ENCODE measurements at regions not wholly inside any gene's neighbourhood (a gene's known extent, or its start where the extent isn't known, plus 50 kb on each side); places are given as distances from the start of the nearest gene placed in this dataset.

GRCh38 chr21:35100349-35100811 lies 51.3 kb upstream of the RUNX1 start:
- DNase-seq: no peak

- DNase-seq: no peak
Measured at GRCh38 chr21:35099310-35099709, 50.2 kb upstream of the RUNX1 start.
